Adrenal gland (tissue), 9 donors: ENCODE measurements at regions not wholly inside any gene's neighbourhood (a gene's known extent, or its start where the extent isn't known, plus 50 kb on each side); places are given as distances from the start of the nearest gene placed in this dataset.

ENCODE experiments used
- DNase-seq, 7 donors: peaks; one replicate each; pipeline ENCODE4 v3.0.0-alpha.2; 2019 to 2020
- H3K27ac ChIP-seq, 5 donors: fragments of 200-600 bp; sonication (generic) in 4 of 5; 1 replicate in 3 of 5; 2 replicates in 2 of 5; pipeline versions ENCODE4 v1.5.1 to v1.8.0; 2016 to 2020; ENCODE audit warnings: mild to moderate bottlenecking in 1 of 5
- H3K27me3 ChIP-seq: fragments of 200-600 bp; 2 replicates; pipeline ENCODE4 v1.8.0; 2021
- H3K36me3 ChIP-seq, 2 donors: fragments of 200-600 bp; replicated peaks in 1 of 2; 1 replicate in 1 of 2; 2 replicates in 1 of 2; pipeline versions ENCODE4 v1.5.1 to v1.8.0; 2018 to 2022
- H3K4me1 ChIP-seq, 2 donors: fragments of 200-600 bp; replicated peaks in 1 of 2; 1 replicate in 1 of 2; 2 replicates in 1 of 2; pipeline versions ENCODE4 v1.5.1 to v1.8.0; 2018 to 2021
- H3K4me3 ChIP-seq, 4 donors: fragments of 200-600 bp; sonication (generic) in 3 of 4; one replicate each; pipeline ENCODE4 v1.5.1; 2016 to 2018
- H3K9me3 ChIP-seq, 3 donors: fragments of 200-600 bp; sonication (generic) in 1 of 3; replicated peaks in 1 of 3; 1 replicate in 2 of 3; 2 replicates in 1 of 3; pipeline versions ENCODE4 v1.5.1 to v1.8.0; 2016 to 2021
- POLR2A ChIP-seq, 2 donors: fragments of 450-650 bp; IDR thresholded peaks; one replicate each; pipeline ENCODE4 v1.6.1; 2017; ENCODE audit warnings: antibody characterized with exemption in 2 of 2, mild to moderate bottlenecking in 2 of 2, moderate library complexity in 1 of 2
- WGBS, 4 donors: extraction: QIAGEN DNeasy Blood & Tissue Kit in 2 of 4; methylation state at CpG; one replicate each; pipeline versions ENCODE4 v1.1.5 to v1.1.7; 2013 to 2017; 5-methylcytosine and 5-hydroxymethylcytosine counted together
- intact Hi-C, 2 donors: fragments of 100-400 bp; cut with DNase I; formaldehyde crosslinking; loops; one replicate each; pipeline versions ENCODE4 v1.14.1 to v1.15.0; 2022 to 2023
- TF ChIP-seq, protein P1 (sequence below), 6 experiments: fragments of 450-650 bp in 4 of 6; fragments of 200-600 bp in 2 of 6; sonication (generic) in 1 of 6; IDR thresholded peaks; 1 replicate in 5 of 6; 2 replicates in 1 of 6; pipeline versions ENCODE4 v1.5.1 to v1.8.0; 2016 to 2021; ENCODE audit warnings: antibody characterized with exemption in 6 of 6, mild to moderate bottlenecking in 2 of 6, moderate library complexity in 1 of 6
- donor health status: healthy with polysubstance abuse.
- donor health status: Bipolar disorder and iron deficiency.
- donor health status: DM: yes; HTN: yes; CAD: no.
- donor health status: DM: no; HTN: no; CAD: no.
- donor health status: DM: no; HTN: no; CAD: no.

DNA sequence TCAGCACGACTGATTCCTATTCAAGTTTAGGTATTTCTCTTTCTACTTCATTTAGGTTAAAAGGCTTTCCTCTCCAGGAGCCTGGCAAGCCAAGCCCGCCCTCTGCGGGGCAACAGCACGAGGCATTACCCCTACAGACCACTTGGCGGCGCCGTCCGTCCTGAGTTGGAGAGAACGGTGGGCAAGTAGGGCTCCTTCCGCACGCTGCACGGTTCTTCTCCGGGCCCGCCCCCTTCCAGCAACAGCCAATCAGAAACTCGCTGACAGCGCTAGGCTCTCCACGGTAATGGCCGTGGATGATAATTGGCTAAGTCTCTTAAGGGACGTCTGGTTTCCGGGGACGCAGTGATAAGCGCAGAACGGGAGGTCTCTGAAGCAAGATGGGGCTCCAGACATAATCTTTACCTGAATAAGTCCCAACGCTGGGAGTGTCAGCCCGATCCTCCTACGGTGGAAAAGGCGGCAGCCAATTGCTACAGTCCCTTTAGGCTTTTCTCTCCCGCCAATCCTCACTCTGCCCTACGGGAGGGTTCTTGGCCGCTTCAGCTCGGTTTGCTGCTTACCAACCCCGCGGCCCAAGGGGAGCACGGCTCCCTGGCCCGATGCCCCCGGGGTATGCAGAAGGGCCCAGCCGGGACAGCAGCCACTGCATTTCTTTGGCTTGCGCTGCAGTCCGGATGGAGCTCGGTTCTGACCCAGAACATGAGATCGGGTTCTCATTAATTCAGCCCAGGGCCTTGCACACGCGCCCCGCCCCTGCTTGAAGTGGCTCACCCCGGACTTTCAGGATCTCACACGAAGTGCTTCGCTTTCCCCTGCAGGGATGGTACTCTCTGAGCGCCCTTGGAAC, 206.9 kb upstream of the PKDCC start:
- no peaks in the 10 kb centered on the region for H3K9me3 ChIP-seq
- TF ChIP-seq, protein P1, sequence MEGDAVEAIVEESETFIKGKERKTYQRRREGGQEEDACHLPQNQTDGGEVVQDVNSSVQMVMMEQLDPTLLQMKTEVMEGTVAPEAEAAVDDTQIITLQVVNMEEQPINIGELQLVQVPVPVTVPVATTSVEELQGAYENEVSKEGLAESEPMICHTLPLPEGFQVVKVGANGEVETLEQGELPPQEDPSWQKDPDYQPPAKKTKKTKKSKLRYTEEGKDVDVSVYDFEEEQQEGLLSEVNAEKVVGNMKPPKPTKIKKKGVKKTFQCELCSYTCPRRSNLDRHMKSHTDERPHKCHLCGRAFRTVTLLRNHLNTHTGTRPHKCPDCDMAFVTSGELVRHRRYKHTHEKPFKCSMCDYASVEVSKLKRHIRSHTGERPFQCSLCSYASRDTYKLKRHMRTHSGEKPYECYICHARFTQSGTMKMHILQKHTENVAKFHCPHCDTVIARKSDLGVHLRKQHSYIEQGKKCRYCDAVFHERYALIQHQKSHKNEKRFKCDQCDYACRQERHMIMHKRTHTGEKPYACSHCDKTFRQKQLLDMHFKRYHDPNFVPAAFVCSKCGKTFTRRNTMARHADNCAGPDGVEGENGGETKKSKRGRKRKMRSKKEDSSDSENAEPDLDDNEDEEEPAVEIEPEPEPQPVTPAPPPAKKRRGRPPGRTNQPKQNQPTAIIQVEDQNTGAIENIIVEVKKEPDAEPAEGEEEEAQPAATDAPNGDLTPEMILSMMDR (IDR thresholded peaks at IDR 0.05), result peak; percentile 95 to 99 (median 98)
- peak; percentile 51 to 88 for TF ChIP-seq POLR2A (IDR thresholded peaks at IDR 0.05)
- intact Hi-C loops, result no loop called here
- 1 to 2% (median 1%) methylated on average over 22 to 48 of the region's 48 CpGs for WGBS, 4 donors
- H3K27me3 ChIP-seq, result no peaks in the 10 kb centered on the region
- peak overlapping the region; percentile 88 to 93 (median 89) for H3K27ac ChIP-seq
- H3K4me3 ChIP-seq, result peak overlapping the region; percentile 1 to 87 (median 80)
- DNase-seq, result peak; percentile 96 to 99 (median 98)
- peaks cover 8 to 11% of the 10 kb centered on the region in 2 donors for H3K4me1 ChIP-seq
- H3K36me3 ChIP-seq, result no peaks in the 10 kb centered on the region

DNA sequence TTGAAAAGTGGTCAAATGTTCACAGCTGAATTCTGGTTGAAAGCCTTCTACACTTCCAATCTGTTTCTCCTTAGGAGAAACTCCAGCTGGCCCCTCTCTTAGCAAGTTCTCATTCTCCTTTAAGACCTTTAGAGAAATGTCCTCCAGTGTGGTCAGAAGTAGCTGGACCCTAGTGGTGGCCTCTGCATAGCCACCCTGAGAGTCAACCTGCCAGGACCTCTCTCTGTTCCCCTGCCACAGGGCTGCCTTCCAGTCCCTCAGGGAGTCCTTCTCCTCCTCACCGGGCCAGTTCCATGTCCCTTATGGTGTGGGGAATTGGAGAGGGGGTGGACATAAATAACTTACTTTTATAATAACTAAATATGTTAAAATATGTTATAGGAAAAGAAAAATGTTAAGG, 200.9 kb upstream of the PKDCC start:
- TF ChIP-seq POLR2A (IDR thresholded peaks at IDR 0.05), result no peak
- TF ChIP-seq, protein P1 (IDR thresholded peaks at IDR 0.05), result no peak
- Histone ChIP-seq H3K27ac (peak overlapping the region in 1 of 5 donors; percentile 67), H3K9me3 (no peaks in the 10 kb centered on the region), H3K4me1 (peaks cover 10 to 23% of the 10 kb centered on the region in 2 donors), H3K27me3 (no peaks in the 10 kb centered on the region), H3K36me3 (no peaks in the 10 kb centered on the region), H3K4me3 (no peak overlapping the region)
- DNase-seq, result no peak
- WGBS, 4 donors, result 39 to 79% (median 58%) methylated on average over 1 of the region's 1 CpG
- intact Hi-C loops, result no loop called here

DNA sequence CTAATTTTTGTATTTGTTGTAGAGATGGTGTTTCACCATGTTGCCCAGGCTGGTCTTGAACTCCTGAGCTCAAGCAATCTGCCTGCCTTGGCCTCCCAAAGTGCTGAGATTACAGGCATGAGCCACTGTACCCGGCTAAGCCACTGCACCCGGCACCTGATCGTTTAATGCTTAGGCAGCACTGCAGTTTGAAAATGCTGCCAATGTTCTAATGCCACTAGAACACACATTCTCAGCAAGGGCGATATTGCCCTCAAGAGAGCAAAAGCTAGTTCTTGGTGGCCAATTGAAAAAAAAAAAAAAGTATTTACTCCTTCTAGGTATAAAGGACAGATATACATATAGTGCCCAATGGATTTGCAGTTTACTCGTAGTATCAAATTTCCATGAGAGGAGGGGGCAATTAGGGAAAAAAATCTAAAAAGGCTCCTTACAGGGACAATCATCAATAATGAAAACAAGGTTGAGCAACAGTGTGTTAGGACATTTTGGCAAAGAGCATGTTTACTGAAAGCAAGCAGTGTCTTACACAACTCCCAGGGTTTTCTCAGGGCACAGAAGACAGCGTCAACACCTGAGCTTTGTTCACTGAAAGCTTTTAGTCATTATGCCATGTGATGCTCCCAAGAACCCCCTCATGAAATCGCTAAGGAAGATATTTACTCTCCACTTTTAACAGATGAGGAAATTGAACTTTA, 199.9 kb upstream of the PKDCC start:
- Histone ChIP-seq H3K9me3 (no peaks in the 10 kb centered on the region), H3K36me3 (no peaks in the 10 kb centered on the region), H3K4me3 (no peak overlapping the region), H3K27ac (peak overlapping the region; percentile 7 to 79 (median 63)), H3K4me1 (peaks cover 8 to 23% of the 10 kb centered on the region in 2 donors), H3K27me3 (no peaks in the 10 kb centered on the region)
- WGBS, 4 donors, result 33 to 44% (median 36%) methylated on average over 7 of the region's 7 CpGs
- peak in 6 of 7 donors; percentile 59 to 82 (median 70) for DNase-seq
- intact Hi-C loops, result no loop called here
- TF ChIP-seq, protein P1 (IDR thresholded peaks at IDR 0.05), result no peak
- TF ChIP-seq POLR2A (IDR thresholded peaks at IDR 0.05), result peak in 1 of 2 donors; percentile 36

DNA sequence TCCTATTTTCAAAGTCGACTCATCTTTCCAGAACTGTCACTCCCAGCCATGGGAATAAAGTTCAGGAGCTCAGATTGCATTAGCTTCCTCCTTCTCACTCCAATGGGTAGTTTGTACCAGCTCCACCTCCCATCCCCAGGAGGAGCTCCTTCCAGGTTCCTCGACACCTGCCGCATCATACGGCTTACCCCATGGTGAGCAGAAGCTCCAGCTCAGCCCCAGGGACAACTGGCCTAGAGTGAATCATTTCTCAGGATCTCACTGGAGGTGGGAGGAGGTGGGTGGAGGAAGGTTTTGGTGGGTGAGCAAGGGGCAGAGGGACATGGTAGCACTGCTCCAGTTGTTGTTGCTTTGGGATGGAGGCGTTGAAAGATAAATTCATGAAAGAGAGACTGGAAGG, 196.3 kb upstream of the PKDCC start:
- TF ChIP-seq, protein P1 (IDR thresholded peaks at IDR 0.05), result no peak
- TF ChIP-seq POLR2A (IDR thresholded peaks at IDR 0.05), result no peak
- WGBS, 4 donors, result 90 to 96% (median 93%) methylated on average over 5 of the region's 5 CpGs
- Histone ChIP-seq H3K4me1 (peaks cover 0 to 12% of the 10 kb centered on the region in 2 donors), H3K4me3 (no peak overlapping the region), H3K36me3 (no peaks in the 10 kb centered on the region), H3K27me3 (no peaks in the 10 kb centered on the region), H3K27ac (no peak overlapping the region), H3K9me3 (no peaks in the 10 kb centered on the region)
- intact Hi-C loops, result loop anchor here (5.0 kb wide), 1 partner anchor 236 kb away; no protein-coding TSS in a partner anchor
- DNase-seq, result no peak
